ENCODE measurements at regions not wholly inside any gene's neighbourhood (a gene's known extent, or its start where the extent isn't known, plus 50 kb on each side); places are given as distances from the start of the nearest gene placed in this dataset.

GRCh38 chr3:25945836-25946235 lies 155.9 kb downstream of the OXSM start:
- no peaks in the 10 kb centered on the region for H3K79me2 ChIP-seq (ENCODE audit: control insufficient read depth in 1 of 2, insufficient read depth in 2 of 2, low read length in 2 of 2)
- 71% methylated on average over 1 of the region's 1 CpG; no CpG with 5 or more reads in 1 of the 2 experiments for WGBS, 2 experiments (ENCODE audit: extremely low coverage in 1 of 2, insufficient coverage in 1 of 2, insufficient read length in 1 of 2, insufficient replicate concordance in 2 of 2, low coverage in 1 of 2, low lambda C conversion rate in 2 of 2, missing lambda C conversion rate in 1 of 2)
- H2BK120ac ChIP-seq (replicated peaks; ENCODE audit: low read depth, low read length): no peak overlapping the region

More at GRCh38 chr3:25945836-25946235, 155.9 kb downstream of the OXSM start:
- Histone ChIP-seq H3K56ac (replicated peaks; ENCODE audit: insufficient read length, low read depth, low read length) (no peak overlapping the region), H4K91ac (replicated peaks; ENCODE audit: insufficient read length, low read length) (no peak overlapping the region), H3K23me2 (ENCODE audit: low read depth, low read length) (no peaks in the 10 kb centered on the region), H3K27me3 (replicated peaks in 1 of 4; ENCODE audit: control insufficient read depth in 3 of 4, extremely low read depth in 1 of 4, insufficient read depth in 3 of 4, low read length in 3 of 4) (no peaks in the 10 kb centered on the region), H2BK5ac (ENCODE audit: low read depth, low read length) (no peak overlapping the region), H2AK5ac (ENCODE audit: low read depth, low read length) (no peak overlapping the region), H3K14ac (ENCODE audit: insufficient read length) (no peak overlapping the region), H3K79me1 (ENCODE audit: low read depth, low read length) (no peaks in the 10 kb centered on the region), H4K5ac (ENCODE audit: insufficient read length, low read depth, low read length) (no peak overlapping the region), H3K4ac (replicated peaks; ENCODE audit: insufficient read length, low read depth, low read length) (no peak overlapping the region), H3K27ac (ENCODE audit: low read depth, low read length) (no peak overlapping the region), H2BK20ac (ENCODE audit: low read length) (no peak overlapping the region), H3K18ac (ENCODE audit: extremely low read depth, low read length) (no peak overlapping the region), H3K9me3 (ENCODE audit: insufficient read depth in 2 of 2, low read depth in 1 of 2, low read length in 1 of 2) (no peaks in the 10 kb centered on the region), H3K9ac (replicated peaks in 1 of 4; ENCODE audit: extremely low read depth in 1 of 4, low read depth in 3 of 4, low read length in 3 of 4) (no peak overlapping the region), H3K4me1 (replicated peaks in 1 of 4; ENCODE audit: control insufficient read depth in 3 of 4, insufficient read depth in 4 of 4, low read length in 3 of 4) (no peaks in the 10 kb centered on the region), H2BK12ac (ENCODE audit: low read depth, low read length) (no peak overlapping the region), H3K4me2 (ENCODE audit: insufficient read depth in 1 of 2, low read depth in 2 of 2, low read length in 2 of 2) (no peak overlapping the region), H2AFZ (ENCODE audit: low read length) (no peak overlapping the region), H2BK15ac (ENCODE audit: low read length) (no peak overlapping the region), H4K8ac (ENCODE audit: extremely low read depth, insufficient read depth, low read length) (no peak overlapping the region), H3K23ac (ENCODE audit: insufficient read length) (no peak overlapping the region), H3K4me3 (ENCODE audit: extremely low read depth in 1 of 4, insufficient read depth in 2 of 4, low read depth in 3 of 4, low read length in 4 of 4) (no peak overlapping the region), H3K36me3 (ENCODE audit: control insufficient read depth in 2 of 4, insufficient read depth in 4 of 4, low read length in 3 of 4) (no peaks in the 10 kb centered on the region), H4K20me1 (replicated peaks in 1 of 2; ENCODE audit: control insufficient read depth in 1 of 2, insufficient read depth in 2 of 2, low read length in 2 of 2) (no peaks in the 10 kb centered on the region)
- FAIRE-seq (no peak), DNase-seq (ENCODE audit: low read depth in 1 of 2, low spot score in 2 of 2) (no peak)
- CTCF ChIA-PET (ENCODE audit: partially characterized antibody): interaction anchor here (4.0 kb wide), 1 partner anchor 16 kb away, joined by 21 read pairs; no protein-coding TSS in a partner anchor
- POLR2A ChIA-PET (ENCODE audit: partially characterized antibody): no interaction called here
- no peak for TF ChIP-seq KDM1A (IDR thresholded peaks at IDR 0.05; ENCODE audit: borderline replicate concordance, low read length)
- TF ChIP-seq SUZ12 (IDR thresholded peaks at IDR 0.05; ENCODE audit: low read length): no peak
- no peak for TF ChIP-seq EGR1 (IDR thresholded peaks at IDR 0.05; ENCODE audit: borderline replicate concordance, low read depth, low read length)
- no peak for TF ChIP-seq JUND (IDR thresholded peaks at IDR 0.05; ENCODE audit: low read length)
- no peak for TF ChIP-seq POLR2AphosphoS5 (IDR thresholded peaks at IDR 0.05; ENCODE audit: low read depth, low read length)
- TF ChIP-seq CHD1 (IDR thresholded peaks at IDR 0.05; ENCODE audit: low read depth, low read length): no peak
- TF ChIP-seq SAP30 (IDR thresholded peaks at IDR 0.05; ENCODE audit: insufficient read depth, insufficient replicate concordance, low read length): no peak
- no peak for TF ChIP-seq CBX5 (IDR thresholded peaks at IDR 0.05; ENCODE audit: low read depth, low read length)
- no peak for TF ChIP-seq KDM5A (IDR thresholded peaks at IDR 0.05; ENCODE audit: low read length)
- no peak for TF ChIP-seq HDAC6 (IDR thresholded peaks at IDR 0.05; ENCODE audit: low read depth, low read length)
- TF ChIP-seq, protein P1, sequence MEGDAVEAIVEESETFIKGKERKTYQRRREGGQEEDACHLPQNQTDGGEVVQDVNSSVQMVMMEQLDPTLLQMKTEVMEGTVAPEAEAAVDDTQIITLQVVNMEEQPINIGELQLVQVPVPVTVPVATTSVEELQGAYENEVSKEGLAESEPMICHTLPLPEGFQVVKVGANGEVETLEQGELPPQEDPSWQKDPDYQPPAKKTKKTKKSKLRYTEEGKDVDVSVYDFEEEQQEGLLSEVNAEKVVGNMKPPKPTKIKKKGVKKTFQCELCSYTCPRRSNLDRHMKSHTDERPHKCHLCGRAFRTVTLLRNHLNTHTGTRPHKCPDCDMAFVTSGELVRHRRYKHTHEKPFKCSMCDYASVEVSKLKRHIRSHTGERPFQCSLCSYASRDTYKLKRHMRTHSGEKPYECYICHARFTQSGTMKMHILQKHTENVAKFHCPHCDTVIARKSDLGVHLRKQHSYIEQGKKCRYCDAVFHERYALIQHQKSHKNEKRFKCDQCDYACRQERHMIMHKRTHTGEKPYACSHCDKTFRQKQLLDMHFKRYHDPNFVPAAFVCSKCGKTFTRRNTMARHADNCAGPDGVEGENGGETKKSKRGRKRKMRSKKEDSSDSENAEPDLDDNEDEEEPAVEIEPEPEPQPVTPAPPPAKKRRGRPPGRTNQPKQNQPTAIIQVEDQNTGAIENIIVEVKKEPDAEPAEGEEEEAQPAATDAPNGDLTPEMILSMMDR (IDR thresholded peaks at IDR 0.05; ENCODE audit: control extremely low read depth in 1 of 3, insufficient read depth in 1 of 3, low read depth in 1 of 3, low read length in 3 of 3): no peak
- no peak for TF ChIP-seq TCF12 (IDR thresholded peaks at IDR 0.05; ENCODE audit: low read depth, low read length)
